ENCODE measurements at regions not wholly inside any gene's neighbourhood (a gene's known extent, or its start where the extent isn't known, plus 50 kb on each side); places are given as distances from the start of the nearest gene placed in this dataset.

DNA sequence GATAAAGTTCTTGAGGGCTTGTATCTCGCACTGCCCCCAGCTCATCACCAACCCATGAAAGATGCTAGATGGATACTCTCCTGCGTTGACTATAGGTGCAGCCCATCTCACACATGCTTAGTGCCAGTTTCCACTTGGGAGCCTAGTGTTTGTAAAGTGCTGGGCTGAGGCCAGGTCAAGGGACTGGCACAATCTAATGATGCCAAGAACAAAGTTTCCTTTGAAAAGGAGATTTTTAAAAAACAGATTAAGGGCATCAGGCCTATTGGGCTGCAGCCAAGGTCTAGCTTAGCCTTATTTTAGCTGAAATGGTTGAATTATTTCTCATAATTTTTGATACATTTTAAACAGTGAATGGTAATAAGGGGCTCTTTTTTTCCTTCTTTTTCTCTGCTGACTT is 259.0 kb downstream of the ADRA2A start:
- no peak overlapping the region for H2BK5ac ChIP-seq (ENCODE audit: low read depth, low read length, poor library complexity, severe bottlenecking)
- intact Hi-C loops (cut with micrococcal nuclease), result no loop called here
- no CpG with 5 or more reads among the region's 2 CpGs for WGBS, 2 experiments (ENCODE audit: extremely low coverage in 2 of 2, insufficient read length in 1 of 2)
- peaks cover 15% of the 10 kb centered on the region for H3K9me3 ChIP-seq (ENCODE audit: control insufficient read depth, insufficient read depth, low read length)
- no peak overlapping the region for H2BK15ac ChIP-seq (ENCODE audit: low read depth, low read length)
- no peak overlapping the region for H4K91ac ChIP-seq (ENCODE audit: insufficient read depth, low read depth, low read length)
- TF ChIP-seq MAFK (IDR thresholded peaks at IDR 0.05; ENCODE audit: low read depth, low read length) (no peak), SMC3 (IDR thresholded peaks at IDR 0.05; ENCODE audit: low read depth, low read length) (no peak), CEBPB (IDR thresholded peaks at IDR 0.05; ENCODE audit: low read depth, low read length) (no peak), NFE2L2 (IDR thresholded peaks at IDR 0.05; ENCODE audit: low read depth, low read length) (no peak), MAZ (IDR thresholded peaks at IDR 0.05; ENCODE audit: borderline replicate concordance, low read depth, low read length) (no peak), FOS (IDR thresholded peaks at IDR 0.05; ENCODE audit: low read depth, low read length) (no peak), RCOR1 (IDR thresholded peaks at IDR 0.05; ENCODE audit: insufficient replicate concordance, low read length) (no peak), RAD21 (IDR thresholded peaks at IDR 0.05; ENCODE audit: low read length) (no peak), CTCF (conservative IDR thresholded peaks at IDR 0.05; ENCODE audit: low read depth, low read length) (no peak), MXI1 (IDR thresholded peaks at IDR 0.05; ENCODE audit: borderline replicate concordance, low read depth, low read length) (no peak), RFX5 (IDR thresholded peaks at IDR 0.05; ENCODE audit: low read depth, low read length) (no peak), POLR2A (IDR thresholded peaks at IDR 0.05; ENCODE audit: low read depth, low read length) (no peak)
- TF ChIP-seq, protein P1, sequence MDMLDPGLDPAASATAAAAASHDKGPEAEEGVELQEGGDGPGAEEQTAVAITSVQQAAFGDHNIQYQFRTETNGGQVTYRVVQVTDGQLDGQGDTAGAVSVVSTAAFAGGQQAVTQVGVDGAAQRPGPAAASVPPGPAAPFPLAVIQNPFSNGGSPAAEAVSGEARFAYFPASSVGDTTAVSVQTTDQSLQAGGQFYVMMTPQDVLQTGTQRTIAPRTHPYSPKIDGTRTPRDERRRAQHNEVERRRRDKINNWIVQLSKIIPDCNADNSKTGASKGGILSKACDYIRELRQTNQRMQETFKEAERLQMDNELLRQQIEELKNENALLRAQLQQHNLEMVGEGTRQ (IDR thresholded peaks at IDR 0.05; ENCODE audit: low read depth, low read length), result no peak
- TF ChIP-seq, protein P2, sequence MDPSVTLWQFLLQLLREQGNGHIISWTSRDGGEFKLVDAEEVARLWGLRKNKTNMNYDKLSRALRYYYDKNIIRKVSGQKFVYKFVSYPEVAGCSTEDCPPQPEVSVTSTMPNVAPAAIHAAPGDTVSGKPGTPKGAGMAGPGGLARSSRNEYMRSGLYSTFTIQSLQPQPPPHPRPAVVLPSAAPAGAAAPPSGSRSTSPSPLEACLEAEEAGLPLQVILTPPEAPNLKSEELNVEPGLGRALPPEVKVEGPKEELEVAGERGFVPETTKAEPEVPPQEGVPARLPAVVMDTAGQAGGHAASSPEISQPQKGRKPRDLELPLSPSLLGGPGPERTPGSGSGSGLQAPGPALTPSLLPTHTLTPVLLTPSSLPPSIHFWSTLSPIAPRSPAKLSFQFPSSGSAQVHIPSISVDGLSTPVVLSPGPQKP (IDR thresholded peaks at IDR 0.05; ENCODE audit: borderline replicate concordance, low read depth, low read length), result no peak
- no peak overlapping the region for H3K4ac ChIP-seq (ENCODE audit: low read depth, low read length)
- H2AFZ ChIP-seq (replicated peaks; ENCODE audit: low read length, poor library complexity), result no peak overlapping the region
- H3K56ac ChIP-seq (ENCODE audit: extremely low read depth, insufficient read depth, low read length), result no peak overlapping the region
- H3K9me1 ChIP-seq (ENCODE audit: insufficient read depth, low read length), result no peaks in the 10 kb centered on the region
- H3K4me3 ChIP-seq (ENCODE audit: insufficient read depth, low read depth, low read length), result no peak overlapping the region
- no peak overlapping the region for H3K27ac ChIP-seq (ENCODE audit: insufficient read depth, low read length)
- no peak overlapping the region for H4K8ac ChIP-seq (ENCODE audit: low read depth in 2 of 2, low read length in 2 of 2)
- H3K18ac ChIP-seq (ENCODE audit: low read depth, low read length), result no peak overlapping the region
- H3K79me1 ChIP-seq (ENCODE audit: low read depth in 1 of 2, low read length in 2 of 2), result no peaks in the 10 kb centered on the region
- H3K36me3 ChIP-seq (ENCODE audit: control insufficient read depth, insufficient read depth, low read length), result no peaks in the 10 kb centered on the region
- H3K14ac ChIP-seq (replicated peaks; ENCODE audit: low read depth, low read length), result no peak overlapping the region
- CTCF ChIA-PET, result no interaction called here
- BruUV-seq (replicated peaks), result no TSS peak
- DNase-seq, result no peak
- H2BK20ac ChIP-seq (ENCODE audit: low read depth, low read length), result no peak overlapping the region
- H3K4me2 ChIP-seq (ENCODE audit: low read depth, low read length), result no peak overlapping the region
- no peaks in the 10 kb centered on the region for H4K20me1 ChIP-seq (ENCODE audit: insufficient read depth, low read length)
- no peak overlapping the region for H2BK120ac ChIP-seq (ENCODE audit: low read depth, low read length)
- ATAC-seq (ENCODE audit: low read depth), result no peak
- H3K23ac ChIP-seq (ENCODE audit: low read depth, low read length), result no peak overlapping the region
- no peak overlapping the region for H2AK9ac ChIP-seq (replicated peaks; ENCODE audit: low read depth, low read length, poor library complexity)
- no peak overlapping the region for H2AK5ac ChIP-seq (ENCODE audit: low read depth, low read length)
- POLR2A ChIA-PET (ENCODE audit: unreplicated experiment), result no interaction called here
- no peaks in the 10 kb centered on the region for H3K4me1 ChIP-seq (ENCODE audit: control insufficient read depth, insufficient read depth, low read length)
- no peak overlapping the region for H4K5ac ChIP-seq (ENCODE audit: low read depth, low read length)
- dilution Hi-C loops (cut with HindIII; ENCODE audit: low sequenced_read_pairs, unreplicated experiment), result no loop called here
- no peaks in the 10 kb centered on the region for H3K27me3 ChIP-seq (ENCODE audit: control insufficient read depth, insufficient read depth, low read length)
- H3K9ac ChIP-seq (ENCODE audit: low read depth, low read length), result no peak overlapping the region
- in situ Hi-C loops (cut with MboI; ENCODE audit: low sequenced_read_pairs), result no loop called here
